ENCODE measurements at regions not wholly inside any gene's neighbourhood (a gene's known extent, or its start where the extent isn't known, plus 50 kb on each side); places are given as distances from the start of the nearest gene placed in this dataset. TPM values are rescaled to one million over a fixed set of nuclear protein-coding genes. Genes with fewer than 3 reads are reported as not detected.
"Not testable (repeated sequence)": the region's sequence is repeated elsewhere in the genome, so short reads cannot be mapped to it uniquely, and the experiment has no call there.

DNA sequence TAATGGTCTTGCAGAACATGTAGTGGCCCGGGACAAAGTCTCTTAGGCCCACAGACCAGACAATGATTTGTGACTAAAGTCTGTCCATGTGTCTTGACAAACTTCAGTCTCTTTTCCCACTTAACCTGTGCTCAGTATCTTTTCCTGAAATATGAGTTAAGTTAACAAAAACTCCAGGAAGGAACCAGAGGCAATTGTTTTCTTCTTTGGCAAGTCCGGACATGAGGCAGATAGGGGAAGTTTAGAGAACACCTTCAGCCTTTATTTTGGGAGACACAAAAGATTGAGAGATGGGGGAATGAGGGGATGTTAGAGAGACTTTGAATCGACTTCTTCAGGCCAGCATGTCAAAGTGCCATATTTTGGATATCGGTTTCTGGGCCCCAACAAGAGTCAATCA is 80.2 kb upstream of the FRMPD4 start:
- DNase-seq (ENCODE audit: low read depth), result no peak
- no peak overlapping the region for H3K4me3 ChIP-seq (ENCODE audit: low read depth, low read length)
- TF ChIP-seq, protein P1, sequence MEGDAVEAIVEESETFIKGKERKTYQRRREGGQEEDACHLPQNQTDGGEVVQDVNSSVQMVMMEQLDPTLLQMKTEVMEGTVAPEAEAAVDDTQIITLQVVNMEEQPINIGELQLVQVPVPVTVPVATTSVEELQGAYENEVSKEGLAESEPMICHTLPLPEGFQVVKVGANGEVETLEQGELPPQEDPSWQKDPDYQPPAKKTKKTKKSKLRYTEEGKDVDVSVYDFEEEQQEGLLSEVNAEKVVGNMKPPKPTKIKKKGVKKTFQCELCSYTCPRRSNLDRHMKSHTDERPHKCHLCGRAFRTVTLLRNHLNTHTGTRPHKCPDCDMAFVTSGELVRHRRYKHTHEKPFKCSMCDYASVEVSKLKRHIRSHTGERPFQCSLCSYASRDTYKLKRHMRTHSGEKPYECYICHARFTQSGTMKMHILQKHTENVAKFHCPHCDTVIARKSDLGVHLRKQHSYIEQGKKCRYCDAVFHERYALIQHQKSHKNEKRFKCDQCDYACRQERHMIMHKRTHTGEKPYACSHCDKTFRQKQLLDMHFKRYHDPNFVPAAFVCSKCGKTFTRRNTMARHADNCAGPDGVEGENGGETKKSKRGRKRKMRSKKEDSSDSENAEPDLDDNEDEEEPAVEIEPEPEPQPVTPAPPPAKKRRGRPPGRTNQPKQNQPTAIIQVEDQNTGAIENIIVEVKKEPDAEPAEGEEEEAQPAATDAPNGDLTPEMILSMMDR (IDR thresholded peaks at IDR 0.05; ENCODE audit: insufficient read depth, low read length), result no peak

GRCh38 chrX:12060489-12061260 is 77.6 kb upstream of the FRMPD4 start:
- DNase-seq (ENCODE audit: low read depth), result no peak
- TF ChIP-seq, protein P1 (IDR thresholded peaks at IDR 0.05; ENCODE audit: insufficient read depth, low read length), result no peak
- no peak overlapping the region for H3K4me3 ChIP-seq (ENCODE audit: low read depth, low read length)

- TF ChIP-seq, protein P1 (IDR thresholded peaks at IDR 0.05; ENCODE audit: insufficient read depth, low read length), result no peak
- peak; percentile 38 for DNase-seq (ENCODE audit: low read depth)
- no peak overlapping the region for H3K4me3 ChIP-seq (ENCODE audit: low read depth, low read length)
Measured at GRCh38 chrX:12065251-12065650, 73.0 kb upstream of the FRMPD4 start.

- DNase-seq (ENCODE audit: low read depth), result peak; percentile 15
Measured at GRCh38 chrX:12076046-12076445, 62.2 kb upstream of the FRMPD4 start.

GRCh38 chrX:12080265-12080664 is 58.0 kb upstream of the FRMPD4 start:
- peak; percentile 69 for DNase-seq (ENCODE audit: low read depth)
- TF ChIP-seq, protein P1 (IDR thresholded peaks at IDR 0.05; ENCODE audit: insufficient read depth, low read length), result peak; percentile 57
- H3K4me3 ChIP-seq (ENCODE audit: low read depth, low read length), result no peak overlapping the region

More at GRCh38 chrX:12076046-12076445, 62.2 kb upstream of the FRMPD4 start:
- TF ChIP-seq, protein P1 (IDR thresholded peaks at IDR 0.05; ENCODE audit: insufficient read depth, low read length), result peak; percentile 36
- no peak overlapping the region for H3K4me3 ChIP-seq (ENCODE audit: low read depth, low read length)

- H3K4me3 ChIP-seq (ENCODE audit: low read depth, low read length); DNase-seq (ENCODE audit: low read depth): not testable (repeated sequence)
Measured at GRCh38 chrX:12082959-12083358, 55.3 kb upstream of the FRMPD4 start.

Small RNA genes in the stretch of these regions (small RNA-seq; reads per million reads assigned to genes)
- gene RF00019, result not detected

All from fibroblast of the aortic adventitia (primary cell).